Caco-2 (cell line): ENCODE measurements at regions not wholly inside any gene's neighbourhood (a gene's known extent, or its start where the extent isn't known, plus 50 kb on each side); places are given as distances from the start of the nearest gene placed in this dataset.

Experiments used
- BruUV-seq: library from RNA; stranded (reverse); fragments of 400-500 nt; replicated peaks from 2 replicates; lab custom pipeline; 2021; lab: Mats Ljungman, UMichigan
- CTCF ChIA-PET: fragments of 300-600 bp; sonication (Branson Sonifier 250); formaldehyde crosslinking; loops from one replicate; lab custom pipeline; 2022; ENCODE audit warnings: antibody characterized with exemption; lab: Charles Lee
- POLR2A ChIA-PET: fragments of 300-600 bp; sonication (Branson Sonifier 250); formaldehyde crosslinking; loops from one replicate; lab custom pipeline; 2022; ENCODE audit warnings: antibody characterized with exemption; lab: Charles Lee
- DNase-seq, 2 experiments: peaks; one replicate each; pipeline versions ENCODE4 v3.0.0 to v3.0.0-alpha.2; 2020 to 2022
- H3K27me3 ChIP-seq: replicated peaks from 2 replicates; pipeline ENCODE4 v1.6.0; 2011; ENCODE audit warnings: low read length; ENCODE audit not compliant: control insufficient read depth, insufficient read depth
- H3K36me3 ChIP-seq: 2 replicates; pipeline ENCODE4 v1.5.1; 2011; ENCODE audit warnings: low read length; ENCODE audit not compliant: control insufficient read depth, insufficient read depth
- H3K4me1 ChIP-seq: fragments of 250-450 bp; sonication (Bioruptor Pico); 2 replicates; pipeline ENCODE4 v1.5.1; 2020; ENCODE audit warnings: mild to moderate bottlenecking
- H3K4me3 ChIP-seq: 2 replicates; pipeline ENCODE4 v1.5.1; 2011; ENCODE audit warnings: low read depth, mild to moderate bottlenecking, control low read depth, low read length
- H3K9me3 ChIP-seq: fragments of 250-450 bp; sonication (Bioruptor Pico); 2 replicates; pipeline ENCODE4 v1.5.1; 2020; ENCODE audit warnings: mild to moderate bottlenecking, moderate library complexity
- H3K27ac Mint-ChIP-seq: one replicate; pipeline ENCODE4 v1.8.0; 2022; ENCODE audit warnings: mixed read lengths; ENCODE audit not compliant: unreplicated experiment
- H3K27me3 Mint-ChIP-seq: one replicate; pipeline ENCODE4 v1.8.0; 2022; ENCODE audit warnings: mixed read lengths; ENCODE audit not compliant: insufficient read depth, unreplicated experiment
- H3K36me3 Mint-ChIP-seq: one replicate; pipeline ENCODE4 v1.8.0; 2022; ENCODE audit warnings: mild to moderate bottlenecking, mixed read lengths; ENCODE audit not compliant: insufficient read depth, unreplicated experiment
- H3K4me1 Mint-ChIP-seq: one replicate; pipeline ENCODE4 v1.8.0; 2022; ENCODE audit warnings: low read depth, mixed read lengths; ENCODE audit not compliant: unreplicated experiment
- H3K4me3 Mint-ChIP-seq: one replicate; pipeline ENCODE4 v1.8.0; 2022; ENCODE audit warnings: mild to moderate bottlenecking, moderate library complexity, mixed read lengths; ENCODE audit not compliant: unreplicated experiment
- H3K9me3 Mint-ChIP-seq: one replicate; pipeline ENCODE4 v1.8.0; 2022; ENCODE audit warnings: mixed read lengths; ENCODE audit not compliant: unreplicated experiment
- intact Hi-C: fragments of 100-400 bp; cut with micrococcal nuclease; formaldehyde crosslinking; loops from one replicate; pipeline ENCODE4 v1.10.0; 2022; ENCODE audit not compliant: unreplicated experiment
- TF ChIP-seq, protein P1 (sequence below), 2 experiments: fragments of 200-600 bp in 1 of 2; IDR thresholded peaks; 1 replicate in 1 of 2; 2 replicates in 1 of 2; pipeline versions ENCODE4 v1.5.1 to v1.8.0; 2011 to 2022; ENCODE audit warnings: antibody characterized with exemption in 1 of 2, control low read depth in 1 of 2, inconsistent platforms in 1 of 2, low read depth in 1 of 2, low read length in 1 of 2, mild to moderate bottlenecking in 1 of 2, moderate library complexity in 1 of 2; ENCODE audit not compliant: insufficient read depth in 1 of 2, severe bottlenecking in 1 of 2, unreplicated experiment in 1 of 2

DNA sequence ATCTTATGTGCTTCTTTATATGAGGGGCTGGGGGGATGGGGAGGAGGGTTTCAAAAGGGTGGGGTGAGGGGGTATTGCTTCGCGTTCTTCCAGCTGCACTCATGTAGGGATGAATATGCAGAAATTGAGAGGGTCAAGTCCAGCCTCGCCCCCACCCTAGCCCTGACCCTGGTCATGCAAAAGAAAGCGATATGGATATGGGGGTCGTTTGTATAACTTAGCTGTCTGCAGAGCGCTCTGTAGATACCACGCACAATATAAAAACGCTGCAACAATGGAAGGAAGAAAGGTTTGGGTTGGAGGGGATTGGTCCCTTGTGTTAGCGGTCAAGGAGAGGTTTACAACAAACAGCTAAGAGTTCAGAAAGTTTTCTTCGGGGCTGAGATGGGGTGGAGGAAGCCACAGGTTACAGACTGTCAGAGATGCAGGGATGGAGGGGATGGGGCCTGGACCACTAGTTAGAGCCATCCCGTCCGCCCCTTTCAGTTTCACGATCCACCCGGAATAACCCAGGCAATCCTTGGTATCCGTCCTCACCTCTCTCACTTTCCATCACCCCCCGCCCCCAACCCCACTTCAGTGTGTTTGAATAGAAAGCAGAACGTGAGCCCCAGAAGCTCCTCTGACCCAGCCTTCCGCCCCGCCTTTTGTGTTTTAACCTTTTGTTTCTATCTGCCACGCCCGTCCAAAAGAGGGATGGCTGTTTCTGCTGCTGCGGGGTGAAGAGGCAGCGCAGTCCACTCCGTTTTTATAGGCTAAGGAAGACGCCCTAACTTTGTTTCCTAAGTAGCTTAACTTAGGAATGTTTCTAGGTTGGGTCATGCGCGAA is 73.5 kb downstream of the SOX4 start:
- Histone ChIP-seq H3K4me1 (peaks cover 7% of the 10 kb centered on the region; the same call in 1 of the 2 replicates), H3K27me3 (no peaks in the 10 kb centered on the region), H3K36me3 (no peaks in the 10 kb centered on the region), H3K4me3 (no peak overlapping the region), H3K9me3 (no peaks in the 10 kb centered on the region)
- no peak overlapping the region for H3K27ac Mint-ChIP-seq
- ChIA-PET CTCF (no interaction called here), POLR2A (no interaction called here)
- H3K36me3 Mint-ChIP-seq, result peaks cover 5% of the 10 kb centered on the region
- intact Hi-C loops, result no loop called here
- no peaks in the 10 kb centered on the region for H3K9me3 Mint-ChIP-seq
- no peaks in the 10 kb centered on the region for H3K4me1 Mint-ChIP-seq
- no peak for DNase-seq
- TF ChIP-seq, protein P1, sequence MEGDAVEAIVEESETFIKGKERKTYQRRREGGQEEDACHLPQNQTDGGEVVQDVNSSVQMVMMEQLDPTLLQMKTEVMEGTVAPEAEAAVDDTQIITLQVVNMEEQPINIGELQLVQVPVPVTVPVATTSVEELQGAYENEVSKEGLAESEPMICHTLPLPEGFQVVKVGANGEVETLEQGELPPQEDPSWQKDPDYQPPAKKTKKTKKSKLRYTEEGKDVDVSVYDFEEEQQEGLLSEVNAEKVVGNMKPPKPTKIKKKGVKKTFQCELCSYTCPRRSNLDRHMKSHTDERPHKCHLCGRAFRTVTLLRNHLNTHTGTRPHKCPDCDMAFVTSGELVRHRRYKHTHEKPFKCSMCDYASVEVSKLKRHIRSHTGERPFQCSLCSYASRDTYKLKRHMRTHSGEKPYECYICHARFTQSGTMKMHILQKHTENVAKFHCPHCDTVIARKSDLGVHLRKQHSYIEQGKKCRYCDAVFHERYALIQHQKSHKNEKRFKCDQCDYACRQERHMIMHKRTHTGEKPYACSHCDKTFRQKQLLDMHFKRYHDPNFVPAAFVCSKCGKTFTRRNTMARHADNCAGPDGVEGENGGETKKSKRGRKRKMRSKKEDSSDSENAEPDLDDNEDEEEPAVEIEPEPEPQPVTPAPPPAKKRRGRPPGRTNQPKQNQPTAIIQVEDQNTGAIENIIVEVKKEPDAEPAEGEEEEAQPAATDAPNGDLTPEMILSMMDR (IDR thresholded peaks at IDR 0.05; ENCODE audit: insufficient read depth in 1 of 2, low read depth in 1 of 2, low read length in 1 of 2, severe bottlenecking in 1 of 2, unreplicated experiment in 1 of 2), result no peak
- no peaks in the 10 kb centered on the region for H3K27me3 Mint-ChIP-seq
- no TSS peak for BruUV-seq
- H3K4me3 Mint-ChIP-seq, result no peak overlapping the region

DNA sequence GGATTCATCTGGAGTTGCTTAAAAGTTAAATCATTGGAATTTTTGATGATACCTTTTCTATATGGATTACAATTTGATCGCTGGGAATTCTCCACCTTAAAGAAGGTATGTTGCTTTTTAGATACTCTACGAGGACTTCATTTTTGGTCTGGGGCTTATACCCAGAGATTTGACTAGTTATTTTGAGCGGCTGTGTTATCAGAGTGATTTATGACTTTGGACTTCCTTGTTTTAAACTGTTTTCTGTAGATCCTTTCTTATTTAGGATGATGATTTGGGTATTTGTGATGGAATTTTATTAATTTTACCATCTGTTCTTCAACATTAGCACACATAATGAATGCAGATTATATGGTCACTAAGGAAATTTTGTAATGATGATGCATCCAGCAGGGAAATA is 75.2 kb downstream of the SOX4 start:
- H3K4me3 ChIP-seq, result no peak overlapping the region
- no TSS peak for BruUV-seq
- Mint-ChIP-seq H3K27me3 (no peaks in the 10 kb centered on the region), H3K36me3 (peaks cover 5% of the 10 kb centered on the region), H3K9me3 (no peaks in the 10 kb centered on the region), H3K4me3 (no peak overlapping the region), H3K27ac (no peak overlapping the region), H3K4me1 (no peaks in the 10 kb centered on the region)
- ChIA-PET POLR2A (no interaction called here), CTCF (no interaction called here)
- DNase-seq, result no peak
- H3K27me3 ChIP-seq, result no peaks in the 10 kb centered on the region
- H3K36me3 ChIP-seq, result no peaks in the 10 kb centered on the region
- TF ChIP-seq, protein P1 (IDR thresholded peaks at IDR 0.05; ENCODE audit: insufficient read depth in 1 of 2, low read depth in 1 of 2, low read length in 1 of 2, severe bottlenecking in 1 of 2, unreplicated experiment in 1 of 2), result no peak
- no peaks in the 10 kb centered on the region for H3K9me3 ChIP-seq
- H3K4me1 ChIP-seq, result peaks cover 3% of the 10 kb centered on the region; the same call in 1 of the 2 replicates
- intact Hi-C loops, result no loop called here

DNA sequence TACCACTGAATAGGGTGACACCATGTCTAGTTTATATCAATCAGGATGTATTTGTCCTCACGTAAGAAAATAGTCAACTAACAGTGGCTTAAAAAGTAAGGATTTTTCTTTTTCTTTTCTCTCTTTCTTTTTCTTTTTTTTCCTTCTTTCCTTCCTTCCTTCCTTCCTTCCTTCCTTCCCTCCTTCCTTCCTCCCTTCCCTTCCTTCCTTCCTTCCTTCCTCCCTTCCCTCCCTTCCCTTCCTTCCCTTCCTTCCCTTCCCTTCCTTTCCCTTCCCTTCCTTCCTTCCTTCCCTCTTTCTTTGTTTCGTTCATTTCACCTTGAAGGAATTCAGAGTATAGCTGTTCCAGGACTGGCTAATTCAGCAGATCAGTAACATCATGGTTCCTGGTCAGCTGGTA is 83.2 kb downstream of the SOX4 start:
- Mint-ChIP-seq H3K4me3 (no peak overlapping the region), H3K36me3 (peaks cover 9% of the 10 kb centered on the region), H3K27ac (no peak overlapping the region), H3K27me3 (no peaks in the 10 kb centered on the region), H3K9me3 (no peaks in the 10 kb centered on the region), H3K4me1 (peaks cover 6% of the 10 kb centered on the region)
- no peaks in the 10 kb centered on the region for H3K9me3 ChIP-seq
- peaks cover 18% of the 10 kb centered on the region for H3K4me1 ChIP-seq
- TF ChIP-seq, protein P1 (IDR thresholded peaks at IDR 0.05; ENCODE audit: insufficient read depth in 1 of 2, low read depth in 1 of 2, low read length in 1 of 2, severe bottlenecking in 1 of 2, unreplicated experiment in 1 of 2), result no peak
- no peak for DNase-seq
- H3K4me3 ChIP-seq, result no peak overlapping the region
- CTCF ChIA-PET, result no interaction called here
- intact Hi-C loops, result no loop called here
- no peaks in the 10 kb centered on the region for H3K27me3 ChIP-seq
- POLR2A ChIA-PET, result no interaction called here
- no TSS peak for BruUV-seq
- no peaks in the 10 kb centered on the region for H3K36me3 ChIP-seq
